ENCODE measurements at regions not wholly inside any gene's neighbourhood (a gene's known extent, or its start where the extent isn't known, plus 50 kb on each side); places are given as distances from the start of the nearest gene placed in this dataset.

GRCh38 chr20:40339661-40340449, 349.2 kb downstream of the MAFB start:
- Histone ChIP-seq H3K4me2 (ENCODE audit: low read depth, low read length, poor library complexity, severe bottlenecking) (no peak overlapping the region), H3K27ac (ENCODE audit: low read depth, low read length) (no peak overlapping the region)
- TF ChIP-seq CTCF (IDR thresholded peaks at IDR 0.05; ENCODE audit: insufficient read depth, low read length, poor library complexity, severe bottlenecking) (no peak), EZH2phosphoT487 (conservative IDR thresholded peaks at IDR 0.05; ENCODE audit: low read length) (no peak)

GRCh38 chr20:40336533-40336932, 352.5 kb downstream of the MAFB start:
- Histone ChIP-seq H3K4me3 (ENCODE audit: insufficient read depth, low read length, poor library complexity, severe bottlenecking) (no peak overlapping the region), H3K9me3 (ENCODE audit: insufficient read depth, low read length) (no peaks in the 10 kb centered on the region), H3K79me2 (ENCODE audit: insufficient read depth, low read length) (no peaks in the 10 kb centered on the region), H3K36me3 (ENCODE audit: low read length) (no peaks in the 10 kb centered on the region), H3F3A (ENCODE audit: insufficient read depth) (no peaks in the 10 kb centered on the region), H4K20me1 (ENCODE audit: low read depth, low read length) (no peaks in the 10 kb centered on the region), H3K9ac (ENCODE audit: low read length) (no peak overlapping the region), H3K9me2 (replicated peaks; ENCODE audit: insufficient read depth, low read length) (no peaks in the 10 kb centered on the region), H3K4me2 (ENCODE audit: low read depth, low read length, poor library complexity, severe bottlenecking) (no peak overlapping the region), H2AFZ (ENCODE audit: low read depth, low read length, severe bottlenecking) (no peak overlapping the region), H3K27me3 (ENCODE audit: low read length) (no peaks in the 10 kb centered on the region), H3K27ac (ENCODE audit: low read depth, low read length) (no peak overlapping the region)
- TF ChIP-seq EZH2phosphoT487 (conservative IDR thresholded peaks at IDR 0.05; ENCODE audit: low read length) (no peak), CTCF (IDR thresholded peaks at IDR 0.05; ENCODE audit: insufficient read depth, low read length, poor library complexity, severe bottlenecking) (no peak)

More at GRCh38 chr20:40339661-40340449, 349.2 kb downstream of the MAFB start:
- H2AFZ ChIP-seq (ENCODE audit: low read depth, low read length, severe bottlenecking) = no peak overlapping the region
- H3K36me3 ChIP-seq (ENCODE audit: low read length) = no peaks in the 10 kb centered on the region
- H4K20me1 ChIP-seq (ENCODE audit: low read depth, low read length) = no peaks in the 10 kb centered on the region
- no peaks in the 10 kb centered on the region for H3F3A ChIP-seq (ENCODE audit: insufficient read depth)
- no peaks in the 10 kb centered on the region for H3K79me2 ChIP-seq (ENCODE audit: insufficient read depth, low read length)
- no peak overlapping the region for H3K4me3 ChIP-seq (ENCODE audit: insufficient read depth, low read length, poor library complexity, severe bottlenecking)
- H3K9me3 ChIP-seq (ENCODE audit: insufficient read depth, low read length) = peaks cover 4% of the 10 kb centered on the region; the same call in 1 of the 2 replicates
- H3K9me2 ChIP-seq (replicated peaks; ENCODE audit: insufficient read depth, low read length) = no peaks in the 10 kb centered on the region
- no peak overlapping the region for H3K9ac ChIP-seq (ENCODE audit: low read length)
- no peaks in the 10 kb centered on the region for H3K27me3 ChIP-seq (ENCODE audit: low read length)

- TF ChIP-seq EZH2phosphoT487 (conservative IDR thresholded peaks at IDR 0.05; ENCODE audit: low read length) (no peak), CTCF (IDR thresholded peaks at IDR 0.05; ENCODE audit: insufficient read depth, low read length, poor library complexity, severe bottlenecking) (no peak)
- Histone ChIP-seq H3F3A (ENCODE audit: insufficient read depth) (no peaks in the 10 kb centered on the region), H3K4me3 (ENCODE audit: insufficient read depth, low read length, poor library complexity, severe bottlenecking) (no peak overlapping the region), H3K4me2 (ENCODE audit: low read depth, low read length, poor library complexity, severe bottlenecking) (no peak overlapping the region), H3K9me3 (ENCODE audit: insufficient read depth, low read length) (no peaks in the 10 kb centered on the region), H4K20me1 (ENCODE audit: low read depth, low read length) (no peaks in the 10 kb centered on the region), H3K27me3 (ENCODE audit: low read length) (no peaks in the 10 kb centered on the region), H3K36me3 (ENCODE audit: low read length) (no peaks in the 10 kb centered on the region), H2AFZ (ENCODE audit: low read depth, low read length, severe bottlenecking) (no peak overlapping the region), H3K79me2 (ENCODE audit: insufficient read depth, low read length) (no peaks in the 10 kb centered on the region), H3K9ac (ENCODE audit: low read length) (no peak overlapping the region), H3K9me2 (replicated peaks; ENCODE audit: insufficient read depth, low read length) (no peaks in the 10 kb centered on the region), H3K27ac (ENCODE audit: low read depth, low read length) (no peak overlapping the region)
These were observed 353.1 kb downstream of the MAFB start for GRCh38 chr20:40335901-40336351.

All from SU-DHL-6 (cell line).